ENCODE measurements at regions not wholly inside any gene's neighbourhood (a gene's known extent, or its start where the extent isn't known, plus 50 kb on each side); places are given as distances from the start of the nearest gene placed in this dataset.

DNA sequence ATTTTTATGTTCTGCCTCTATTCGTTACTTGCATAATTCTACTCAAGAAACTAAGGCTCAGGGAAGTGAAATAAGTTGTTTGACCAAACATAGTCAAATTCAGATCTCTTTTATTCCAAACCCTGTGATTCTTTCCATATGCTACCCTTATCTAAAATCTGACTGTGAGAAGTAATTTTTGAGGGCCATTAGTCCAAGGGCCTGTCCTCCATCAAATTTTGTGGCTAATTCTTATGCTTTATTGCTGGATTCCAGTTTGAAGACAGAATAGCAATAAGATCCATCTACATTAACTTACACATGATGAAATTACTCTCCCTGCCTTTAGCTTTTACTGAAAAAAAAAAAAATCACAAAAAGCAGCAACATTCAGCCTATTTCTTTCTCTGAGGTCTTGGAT is 74.0 kb downstream of the ZIC1 start:
- H3K79me2 ChIP-seq (replicated peaks; ENCODE audit: insufficient read depth): no peaks in the 10 kb centered on the region
- Mint-ChIP-seq H3K4me3 (no peak overlapping the region), H3K9me3 (no peaks in the 10 kb centered on the region), H3K36me3 (ENCODE audit: low read depth) (no peaks in the 10 kb centered on the region), H3K27me3 (ENCODE audit: insufficient read depth, low read depth, poor library complexity) (peaks cover 1% of the 10 kb centered on the region), H3K27ac (no peak overlapping the region), H3K4me1 (no peaks in the 10 kb centered on the region)
- H3K4me2 ChIP-seq: no peak overlapping the region
- ATAC-seq (no peak), DNase-seq (ENCODE audit: low spot score) (no peak)
- H4K20me1 ChIP-seq (replicated peaks; ENCODE audit: insufficient read depth): no peaks in the 10 kb centered on the region
- H3K36me3 ChIP-seq (ENCODE audit: insufficient read depth): no peaks in the 10 kb centered on the region
- no peaks in the 10 kb centered on the region for H3K4me1 ChIP-seq (ENCODE audit: insufficient read depth)
- H3K27ac ChIP-seq (ENCODE audit: low read depth): no peak overlapping the region
- no peak overlapping the region for H2AFZ ChIP-seq
- TF ChIP-seq, protein P1, sequence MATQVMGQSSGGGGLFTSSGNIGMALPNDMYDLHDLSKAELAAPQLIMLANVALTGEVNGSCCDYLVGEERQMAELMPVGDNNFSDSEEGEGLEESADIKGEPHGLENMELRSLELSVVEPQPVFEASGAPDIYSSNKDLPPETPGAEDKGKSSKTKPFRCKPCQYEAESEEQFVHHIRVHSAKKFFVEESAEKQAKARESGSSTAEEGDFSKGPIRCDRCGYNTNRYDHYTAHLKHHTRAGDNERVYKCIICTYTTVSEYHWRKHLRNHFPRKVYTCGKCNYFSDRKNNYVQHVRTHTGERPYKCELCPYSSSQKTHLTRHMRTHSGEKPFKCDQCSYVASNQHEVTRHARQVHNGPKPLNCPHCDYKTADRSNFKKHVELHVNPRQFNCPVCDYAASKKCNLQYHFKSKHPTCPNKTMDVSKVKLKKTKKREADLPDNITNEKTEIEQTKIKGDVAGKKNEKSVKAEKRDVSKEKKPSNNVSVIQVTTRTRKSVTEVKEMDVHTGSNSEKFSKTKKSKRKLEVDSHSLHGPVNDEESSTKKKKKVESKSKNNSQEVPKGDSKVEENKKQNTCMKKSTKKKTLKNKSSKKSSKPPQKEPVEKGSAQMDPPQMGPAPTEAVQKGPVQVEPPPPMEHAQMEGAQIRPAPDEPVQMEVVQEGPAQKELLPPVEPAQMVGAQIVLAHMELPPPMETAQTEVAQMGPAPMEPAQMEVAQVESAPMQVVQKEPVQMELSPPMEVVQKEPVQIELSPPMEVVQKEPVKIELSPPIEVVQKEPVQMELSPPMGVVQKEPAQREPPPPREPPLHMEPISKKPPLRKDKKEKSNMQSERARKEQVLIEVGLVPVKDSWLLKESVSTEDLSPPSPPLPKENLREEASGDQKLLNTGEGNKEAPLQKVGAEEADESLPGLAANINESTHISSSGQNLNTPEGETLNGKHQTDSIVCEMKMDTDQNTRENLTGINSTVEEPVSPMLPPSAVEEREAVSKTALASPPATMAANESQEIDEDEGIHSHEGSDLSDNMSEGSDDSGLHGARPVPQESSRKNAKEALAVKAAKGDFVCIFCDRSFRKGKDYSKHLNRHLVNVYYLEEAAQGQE (IDR thresholded peaks at IDR 0.05; ENCODE audit: unreplicated experiment): no peak
- TF ChIP-seq NANOG (IDR thresholded peaks at IDR 0.05; ENCODE audit: borderline replicate concordance): no peak
- no peak for TF ChIP-seq ZNF331 (CRISPR knock-in tag; IDR thresholded peaks at IDR 0.05; ENCODE audit: low read depth)
- TF ChIP-seq JUNB (IDR thresholded peaks at IDR 0.05; ENCODE audit: unreplicated experiment): no peak
- TF ChIP-seq POLR2AphosphoS5 (IDR thresholded peaks at IDR 0.05; ENCODE audit: low read depth): no peak
- TF ChIP-seq, protein P2, sequence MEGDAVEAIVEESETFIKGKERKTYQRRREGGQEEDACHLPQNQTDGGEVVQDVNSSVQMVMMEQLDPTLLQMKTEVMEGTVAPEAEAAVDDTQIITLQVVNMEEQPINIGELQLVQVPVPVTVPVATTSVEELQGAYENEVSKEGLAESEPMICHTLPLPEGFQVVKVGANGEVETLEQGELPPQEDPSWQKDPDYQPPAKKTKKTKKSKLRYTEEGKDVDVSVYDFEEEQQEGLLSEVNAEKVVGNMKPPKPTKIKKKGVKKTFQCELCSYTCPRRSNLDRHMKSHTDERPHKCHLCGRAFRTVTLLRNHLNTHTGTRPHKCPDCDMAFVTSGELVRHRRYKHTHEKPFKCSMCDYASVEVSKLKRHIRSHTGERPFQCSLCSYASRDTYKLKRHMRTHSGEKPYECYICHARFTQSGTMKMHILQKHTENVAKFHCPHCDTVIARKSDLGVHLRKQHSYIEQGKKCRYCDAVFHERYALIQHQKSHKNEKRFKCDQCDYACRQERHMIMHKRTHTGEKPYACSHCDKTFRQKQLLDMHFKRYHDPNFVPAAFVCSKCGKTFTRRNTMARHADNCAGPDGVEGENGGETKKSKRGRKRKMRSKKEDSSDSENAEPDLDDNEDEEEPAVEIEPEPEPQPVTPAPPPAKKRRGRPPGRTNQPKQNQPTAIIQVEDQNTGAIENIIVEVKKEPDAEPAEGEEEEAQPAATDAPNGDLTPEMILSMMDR (conservative IDR thresholded peaks at IDR 0.05; ENCODE audit: low read depth in 2 of 2): no peak
- TF ChIP-seq EZH2phosphoT487 (IDR thresholded peaks at IDR 0.05; ENCODE audit: unreplicated experiment): no peak
- TF ChIP-seq, protein P3, sequence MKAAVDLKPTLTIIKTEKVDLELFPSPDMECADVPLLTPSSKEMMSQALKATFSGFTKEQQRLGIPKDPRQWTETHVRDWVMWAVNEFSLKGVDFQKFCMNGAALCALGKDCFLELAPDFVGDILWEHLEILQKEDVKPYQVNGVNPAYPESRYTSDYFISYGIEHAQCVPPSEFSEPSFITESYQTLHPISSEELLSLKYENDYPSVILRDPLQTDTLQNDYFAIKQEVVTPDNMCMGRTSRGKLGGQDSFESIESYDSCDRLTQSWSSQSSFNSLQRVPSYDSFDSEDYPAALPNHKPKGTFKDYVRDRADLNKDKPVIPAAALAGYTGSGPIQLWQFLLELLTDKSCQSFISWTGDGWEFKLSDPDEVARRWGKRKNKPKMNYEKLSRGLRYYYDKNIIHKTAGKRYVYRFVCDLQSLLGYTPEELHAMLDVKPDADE (IDR thresholded peaks at IDR 0.05): no peak
- TF ChIP-seq ZNF114 (CRISPR knock-in tag; IDR thresholded peaks at IDR 0.05): no peak
- TF ChIP-seq, protein P4, sequence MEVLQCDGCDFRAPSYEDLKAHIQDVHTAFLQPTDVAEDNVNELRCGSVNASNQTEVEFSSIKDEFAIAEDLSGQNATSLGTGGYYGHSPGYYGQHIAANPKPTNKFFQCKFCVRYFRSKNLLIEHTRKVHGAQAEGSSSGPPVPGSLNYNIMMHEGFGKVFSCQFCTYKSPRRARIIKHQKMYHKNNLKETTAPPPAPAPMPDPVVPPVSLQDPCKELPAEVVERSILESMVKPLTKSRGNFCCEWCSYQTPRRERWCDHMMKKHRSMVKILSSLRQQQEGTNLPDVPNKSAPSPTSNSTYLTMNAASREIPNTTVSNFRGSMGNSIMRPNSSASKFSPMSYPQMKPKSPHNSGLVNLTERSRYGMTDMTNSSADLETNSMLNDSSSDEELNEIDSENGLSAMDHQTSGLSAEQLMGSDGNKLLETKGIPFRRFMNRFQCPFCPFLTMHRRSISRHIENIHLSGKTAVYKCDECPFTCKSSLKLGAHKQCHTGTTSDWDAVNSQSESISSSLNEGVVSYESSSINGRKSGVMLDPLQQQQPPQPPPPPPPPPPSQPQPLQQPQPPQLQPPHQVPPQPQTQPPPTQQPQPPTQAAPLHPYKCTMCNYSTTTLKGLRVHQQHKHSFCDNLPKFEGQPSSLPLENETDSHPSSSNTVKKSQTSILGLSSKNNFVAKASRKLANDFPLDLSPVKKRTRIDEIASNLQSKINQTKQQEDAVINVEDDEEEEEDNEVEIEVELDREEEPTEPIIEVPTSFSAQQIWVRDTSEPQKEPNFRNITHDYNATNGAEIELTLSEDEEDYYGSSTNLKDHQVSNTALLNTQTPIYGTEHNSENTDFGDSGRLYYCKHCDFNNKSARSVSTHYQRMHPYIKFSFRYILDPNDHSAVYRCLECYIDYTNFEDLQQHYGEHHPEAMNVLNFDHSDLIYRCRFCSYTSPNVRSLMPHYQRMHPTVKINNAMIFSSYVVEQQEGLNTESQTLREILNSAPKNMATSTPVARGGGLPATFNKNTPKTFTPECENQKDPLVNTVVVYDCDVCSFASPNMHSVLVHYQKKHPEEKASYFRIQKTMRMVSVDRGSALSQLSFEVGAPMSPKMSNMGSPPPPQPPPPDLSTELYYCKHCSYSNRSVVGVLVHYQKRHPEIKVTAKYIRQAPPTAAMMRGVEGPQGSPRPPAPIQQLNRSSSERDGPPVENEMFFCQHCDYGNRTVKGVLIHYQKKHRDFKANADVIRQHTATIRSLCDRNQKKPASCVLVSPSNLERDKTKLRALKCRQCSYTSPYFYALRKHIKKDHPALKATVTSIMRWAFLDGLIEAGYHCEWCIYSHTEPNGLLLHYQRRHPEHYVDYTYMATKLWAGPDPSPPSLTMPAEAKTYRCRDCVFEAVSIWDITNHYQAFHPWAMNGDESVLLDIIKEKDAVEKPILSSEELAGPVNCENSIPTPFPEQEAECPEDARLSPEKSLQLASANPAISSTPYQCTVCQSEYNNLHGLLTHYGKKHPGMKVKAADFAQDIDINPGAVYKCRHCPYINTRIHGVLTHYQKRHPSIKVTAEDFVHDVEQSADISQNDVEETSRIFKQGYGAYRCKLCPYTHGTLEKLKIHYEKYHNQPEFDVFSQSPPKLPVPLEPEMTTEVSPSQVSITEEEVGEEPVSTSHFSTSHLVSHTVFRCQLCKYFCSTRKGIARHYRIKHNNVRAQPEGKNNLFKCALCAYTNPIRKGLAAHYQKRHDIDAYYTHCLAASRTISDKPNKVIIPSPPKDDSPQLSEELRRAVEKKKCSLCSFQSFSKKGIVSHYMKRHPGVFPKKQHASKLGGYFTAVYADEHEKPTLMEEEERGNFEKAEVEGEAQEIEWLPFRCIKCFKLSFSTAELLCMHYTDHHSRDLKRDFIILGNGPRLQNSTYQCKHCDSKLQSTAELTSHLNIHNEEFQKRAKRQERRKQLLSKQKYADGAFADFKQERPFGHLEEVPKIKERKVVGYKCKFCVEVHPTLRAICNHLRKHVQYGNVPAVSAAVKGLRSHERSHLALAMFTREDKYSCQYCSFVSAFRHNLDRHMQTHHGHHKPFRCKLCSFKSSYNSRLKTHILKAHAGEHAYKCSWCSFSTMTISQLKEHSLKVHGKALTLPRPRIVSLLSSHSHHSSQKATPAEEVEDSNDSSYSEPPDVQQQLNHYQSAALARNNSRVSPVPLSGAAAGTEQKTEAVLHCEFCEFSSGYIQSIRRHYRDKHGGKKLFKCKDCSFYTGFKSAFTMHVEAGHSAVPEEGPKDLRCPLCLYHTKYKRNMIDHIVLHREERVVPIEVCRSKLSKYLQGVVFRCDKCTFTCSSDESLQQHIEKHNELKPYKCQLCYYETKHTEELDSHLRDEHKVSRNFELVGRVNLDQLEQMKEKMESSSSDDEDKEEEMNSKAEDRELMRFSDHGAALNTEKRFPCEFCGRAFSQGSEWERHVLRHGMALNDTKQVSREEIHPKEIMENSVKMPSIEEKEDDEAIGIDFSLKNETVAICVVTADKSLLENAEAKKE (CRISPR knock-in tag; IDR thresholded peaks at IDR 0.05): no peak
- no peak for TF ChIP-seq STAT1 (IDR thresholded peaks at IDR 0.05; ENCODE audit: unreplicated experiment)
- TF ChIP-seq EZH2 (IDR thresholded peaks at IDR 0.05; ENCODE audit: low read depth, unreplicated experiment): no peak
- TF ChIP-seq CREB1 (CRISPR knock-in tag; IDR thresholded peaks at IDR 0.05; ENCODE audit: low read depth): no peak
- H3K4me3 ChIP-seq: no peak overlapping the region
- H3K27me3 ChIP-seq (ENCODE audit: insufficient read depth): no peaks in the 10 kb centered on the region
- no peaks in the 10 kb centered on the region for H3K9me2 ChIP-seq (ENCODE audit: insufficient read depth)
- H3F3A ChIP-seq (replicated peaks; ENCODE audit: low read depth): no peaks in the 10 kb centered on the region

Data from GM23338 (cell line).